T47D (cell line): ENCODE measurements at regions not wholly inside any gene's neighbourhood (a gene's known extent, or its start where the extent isn't known, plus 50 kb on each side); places are given as distances from the start of the nearest gene placed in this dataset.
A peak's percentile ranks its signal among the peaks of the same experiment; 100 is the strongest.

ENCODE experiments used
- DNase-seq, 2 experiments: peaks; one replicate each; pipeline versions ENCODE4 v3.0.0 to v3.0.0-alpha.2; 2011 to 2012; ENCODE audit warnings: low read depth in 1 of 2, low spot score in 1 of 2
- JUND ChIP-seq: IDR thresholded peaks from 2 replicates; pipeline ENCODE4 v1.6.1; 2012; ENCODE audit warnings: low read depth
- in situ Hi-C: cut with HindIII; loops from 2 replicates; pipeline ENCODE4 v1.10.0; 2016; ENCODE audit warnings: low sequenced_read_pairs, low pct_unique_long_range_greater_than_20kb

- in situ Hi-C loops: no loop called here
- TF ChIP-seq JUND: no peak
- DNase-seq: no peak
Observed at GRCh38 chr10:36808625-36809362, 316.6 kb upstream of the ANKRD30A start.

- no peak for DNase-seq
- TF ChIP-seq JUND: no peak
- in situ Hi-C loops: no loop called here
Observed at GRCh38 chr10:36803229-36803628, 322.2 kb upstream of the ANKRD30A start.

GRCh38 chr10:36802490-36803153 lies 322.8 kb upstream of the ANKRD30A start:
- DNase-seq: no peak
- TF ChIP-seq JUND: no peak
- in situ Hi-C loops: no loop called here

- in situ Hi-C loops: no loop called here
- no peak for TF ChIP-seq JUND
Observed at GRCh38 chr10:36801660-36802059, 323.7 kb upstream of the ANKRD30A start.

GRCh38 chr10:36794981-36795380 lies 330.4 kb upstream of the ANKRD30A start:
- no peak for TF ChIP-seq JUND
- in situ Hi-C loops: no loop called here
- DNase-seq: no peak

More at GRCh38 chr10:36801660-36802059, 323.7 kb upstream of the ANKRD30A start:
- DNase-seq: no peak

GRCh38 chr10:36789974-36790373 lies 335.4 kb upstream of the ANKRD30A start:
- no peak for TF ChIP-seq JUND
- DNase-seq: no peak
- in situ Hi-C loops: no loop called here

- TF ChIP-seq JUND: no peak
- DNase-seq: no peak
- in situ Hi-C loops: no loop called here
Observed at GRCh38 chr10:36788152-36788551, 337.2 kb upstream of the ANKRD30A start.

- no peak for TF ChIP-seq JUND
- in situ Hi-C loops: no loop called here
- DNase-seq: no peak
Observed at GRCh38 chr10:36783400-36783799, 342.0 kb upstream of the ANKRD30A start.

GRCh38 chr10:36781570-36781969 lies 343.8 kb upstream of the ANKRD30A start:
- no peak for DNase-seq
- in situ Hi-C loops: no loop called here
- TF ChIP-seq JUND: no peak

GRCh38 chr10:36780158-36780557 lies 345.2 kb upstream of the ANKRD30A start:
- no peak for TF ChIP-seq JUND
- DNase-seq: no peak
- in situ Hi-C loops: no loop called here

GRCh38 chr10:36779238-36779846 lies 346.1 kb upstream of the ANKRD30A start:
- peak; percentile 72 to 81 for DNase-seq
- no peak for TF ChIP-seq JUND
- in situ Hi-C loops: no loop called here

- no peak for DNase-seq
- in situ Hi-C loops: no loop called here
- no peak for TF ChIP-seq JUND
Observed at GRCh38 chr10:36778651-36779050, 346.7 kb upstream of the ANKRD30A start.

- no peak for DNase-seq
- in situ Hi-C loops: no loop called here
- TF ChIP-seq JUND: no peak
Observed at GRCh38 chr10:36773652-36774051, 351.7 kb upstream of the ANKRD30A start.
